Right atrium auricular region (tissue), 2 donors: ENCODE measurements at regions not wholly inside any gene's neighbourhood (a gene's known extent, or its start where the extent isn't known, plus 50 kb on each side); places are given as distances from the start of the nearest gene placed in this dataset.

Source experiments
- DNase-seq: peaks from one replicate; pipeline ENCODE4 v3.0.0-alpha.2; 2019; ENCODE audit warnings: low spot score
- H3K27ac ChIP-seq, 2 donors: fragments of 200-600 bp; sonication (generic); 1 replicate in 1 of 2; 2 replicates in 1 of 2; pipeline ENCODE4 v1.5.1; 2016 to 2019
- H3K27me3 ChIP-seq, 2 donors: fragments of 200-600 bp; sonication (generic); one replicate each; pipeline versions ENCODE4 v1.5.1 to v1.6.0; 2017 to 2019
- H3K36me3 ChIP-seq: fragments of 200-600 bp; sonication (generic); one replicate; pipeline ENCODE4 v1.5.1; 2016
- H3K4me1 ChIP-seq, 2 donors: fragments of 200-600 bp; sonication (generic); one replicate each; pipeline versions ENCODE4 v1.5.1 to v1.6.0; 2017 to 2019
- H3K4me3 ChIP-seq, 2 donors: fragments of 200-600 bp; sonication (generic); 1 replicate in 1 of 2; 2 replicates in 1 of 2; pipeline ENCODE4 v1.5.1; 2017 to 2019; ENCODE audit warnings: mild to moderate bottlenecking in 1 of 2, moderate library complexity in 1 of 2
- H3K9me3 ChIP-seq, 2 donors: fragments of 200-600 bp; sonication (generic); one replicate each; pipeline ENCODE4 v1.5.1; 2019
- CTCF ChIP-seq, 2 donors: fragments of 200-600 bp; sonication (generic); IDR thresholded peaks; one replicate each; pipeline ENCODE4 v1.5.1; 2019; ENCODE audit warnings: antibody characterized with exemption in 2 of 2

DNA sequence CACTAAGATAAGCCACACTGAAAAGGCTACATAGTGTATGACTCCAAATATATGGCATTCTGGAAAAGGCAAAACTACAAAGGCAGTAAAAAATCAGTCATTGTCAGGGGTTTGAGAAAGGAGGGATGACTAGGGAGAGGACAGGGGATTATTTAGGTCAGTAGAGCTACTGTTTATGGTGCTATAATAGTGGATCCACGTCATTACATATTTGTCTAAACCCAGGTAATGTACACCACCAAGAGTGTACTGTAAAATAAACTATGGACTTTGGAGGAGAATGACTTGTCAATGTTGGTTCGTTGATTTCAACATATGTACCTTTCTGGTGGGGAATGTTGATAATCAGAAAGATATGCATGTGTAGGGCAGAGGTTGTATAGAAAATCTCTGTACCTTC is 837.6 kb downstream of the FAM133A start:
- DNase-seq, result no peak
- Histone ChIP-seq H3K9me3 (no peaks in the 10 kb centered on the region), H3K36me3 (no peaks in the 10 kb centered on the region), H3K27me3 (no peaks in the 10 kb centered on the region), H3K27ac (no peak overlapping the region), H3K4me3 (no peak overlapping the region), H3K4me1 (no peaks in the 10 kb centered on the region)
- no peak for TF ChIP-seq CTCF (IDR thresholded peaks at IDR 0.05)

GRCh38 chrX:94515009-94515408 is 841.0 kb downstream of the FAM133A start:
- no peak for TF ChIP-seq CTCF (IDR thresholded peaks at IDR 0.05)

DNA sequence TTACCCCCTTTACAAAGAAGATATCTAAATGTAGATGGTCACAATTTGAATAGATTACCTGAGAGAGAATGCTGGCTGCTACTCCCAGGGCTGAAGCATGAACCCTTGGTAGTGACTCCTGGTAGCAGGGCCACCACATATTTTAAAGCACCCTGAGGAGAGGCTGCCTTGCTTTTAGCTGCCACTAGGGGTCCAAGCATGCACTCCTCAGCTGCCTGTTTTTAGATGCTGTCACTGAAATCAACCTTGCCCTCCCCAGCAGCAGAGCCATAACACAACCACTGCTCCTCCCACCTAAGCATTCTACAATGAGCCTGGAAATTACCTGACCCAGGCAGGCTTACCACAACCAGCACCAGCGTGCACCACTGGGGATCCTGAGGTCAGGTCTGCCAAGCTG is 850.9 kb downstream of the FAM133A start:
- Histone ChIP-seq H3K9me3 (peaks cover 0 to 15% of the 10 kb centered on the region in 2 donors), H3K27me3 (no peaks in the 10 kb centered on the region), H3K27ac (no peak overlapping the region), H3K4me1 (no peaks in the 10 kb centered on the region), H3K4me3 (no peak overlapping the region), H3K36me3 (no peaks in the 10 kb centered on the region)
- no peak for TF ChIP-seq CTCF (IDR thresholded peaks at IDR 0.05)
- no peak for DNase-seq

More at GRCh38 chrX:94515009-94515408, 841.0 kb downstream of the FAM133A start:
- Histone ChIP-seq H3K4me1 (no peaks in the 10 kb centered on the region), H3K27ac (no peak overlapping the region), H3K4me3 (no peak overlapping the region), H3K36me3 (no peaks in the 10 kb centered on the region), H3K9me3 (no peaks in the 10 kb centered on the region), H3K27me3 (no peaks in the 10 kb centered on the region)
- no peak for DNase-seq

DNA sequence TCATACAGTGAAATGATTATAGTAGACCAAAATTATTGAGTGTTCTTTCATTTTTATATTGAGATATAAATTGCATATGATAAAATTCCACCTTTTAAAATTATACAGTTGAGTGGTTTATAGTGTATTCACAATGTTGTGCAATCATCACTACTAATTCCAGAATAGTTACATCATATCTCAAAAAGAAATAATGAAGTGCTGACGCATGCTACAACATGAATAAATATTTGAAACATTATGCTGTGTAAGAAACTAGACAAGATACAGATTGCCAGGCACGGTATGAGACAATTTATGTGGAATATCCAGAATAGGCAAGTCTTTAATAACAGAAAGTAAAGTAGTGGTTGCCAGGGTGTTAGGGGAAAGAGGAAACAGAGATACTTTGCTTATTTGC is 871.7 kb downstream of the FAM133A start:
- H3K27ac ChIP-seq, result no peak overlapping the region
- no peak for TF ChIP-seq CTCF (IDR thresholded peaks at IDR 0.05)
- no peaks in the 10 kb centered on the region for H3K4me1 ChIP-seq
- H3K4me3 ChIP-seq, result no peak overlapping the region
- peaks cover 0 to 15% of the 10 kb centered on the region in 2 donors for H3K9me3 ChIP-seq
- DNase-seq, result no peak
- H3K27me3 ChIP-seq, result no peaks in the 10 kb centered on the region
- no peaks in the 10 kb centered on the region for H3K36me3 ChIP-seq

DNA sequence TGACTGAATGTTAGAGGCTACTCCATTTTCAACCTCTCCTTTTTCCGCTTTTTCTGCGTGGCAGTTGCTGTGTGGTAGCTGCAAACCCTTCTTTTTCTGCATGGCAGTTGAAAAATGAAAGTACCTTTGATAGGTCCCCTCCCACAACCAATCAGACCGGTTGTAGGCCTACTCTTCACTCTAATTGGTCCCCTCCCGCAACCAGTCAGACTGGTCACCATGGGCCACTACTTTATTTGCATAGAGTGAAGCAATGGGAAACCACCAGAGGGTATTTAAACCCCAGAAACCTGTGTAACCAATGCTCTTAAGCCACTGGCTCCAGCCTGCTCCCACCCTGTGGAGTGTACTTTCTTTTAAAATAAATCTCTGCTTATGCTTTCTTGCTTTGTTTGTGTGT is 877.8 kb downstream of the FAM133A start:
- Histone ChIP-seq H3K27ac (no peak overlapping the region), H3K27me3 (no peaks in the 10 kb centered on the region), H3K4me3 (no peak overlapping the region), H3K36me3 (no peaks in the 10 kb centered on the region), H3K4me1 (no peaks in the 10 kb centered on the region), H3K9me3 (no peaks in the 10 kb centered on the region)
- no peak for TF ChIP-seq CTCF (IDR thresholded peaks at IDR 0.05)
- DNase-seq, result no peak

DNA sequence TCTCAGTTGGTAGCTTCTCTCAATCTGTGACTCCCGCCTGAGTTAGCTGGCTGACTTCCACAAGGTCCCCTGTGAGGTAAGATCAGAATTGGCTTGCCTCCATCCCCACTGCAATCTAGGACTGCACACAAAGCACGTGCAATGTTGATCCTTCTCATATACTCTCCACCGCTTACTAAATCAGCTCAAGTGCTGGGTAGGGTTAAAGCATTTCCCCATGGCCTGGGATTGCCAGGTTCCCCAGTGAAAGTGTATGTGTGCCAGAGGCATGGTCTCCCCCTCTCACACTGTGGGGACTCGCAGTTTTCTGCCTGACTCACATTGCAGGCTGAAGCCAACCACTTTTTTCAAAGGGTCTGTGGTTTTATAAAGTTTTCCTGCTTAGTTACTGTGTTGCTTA is 886.9 kb downstream of the FAM133A start:
- H3K27me3 ChIP-seq, result no peaks in the 10 kb centered on the region
- H3K9me3 ChIP-seq, result peaks cover 0 to 9% of the 10 kb centered on the region in 2 donors
- TF ChIP-seq CTCF (IDR thresholded peaks at IDR 0.05), result no peak
- DNase-seq, result no peak
- H3K27ac ChIP-seq, result no peak overlapping the region
- H3K4me3 ChIP-seq, result no peak overlapping the region
- no peaks in the 10 kb centered on the region for H3K36me3 ChIP-seq
- no peaks in the 10 kb centered on the region for H3K4me1 ChIP-seq
